Liver (tissue), 7 donors: ENCODE measurements at regions not wholly inside any gene's neighbourhood (a gene's known extent, or its start where the extent isn't known, plus 50 kb on each side); places are given as distances from the start of the nearest gene placed in this dataset.

ENCODE experiments used
- DNase-seq: peaks from one replicate; pipeline ENCODE4 v3.0.0-alpha.2; 2017; ENCODE audit warnings: low spot score
- H3K27ac ChIP-seq, 2 donors: one replicate each; pipeline ENCODE4 v1.7.0; 2013; ENCODE audit warnings: inconsistent platforms in 2 of 2, low read length in 2 of 2, control low read depth in 1 of 2, low read depth in 1 of 2, mild to moderate bottlenecking in 1 of 2
- H3K27me3 ChIP-seq, 4 donors: one replicate each; pipeline versions ENCODE4 v1.6.1 to v1.7.0; 2013; ENCODE audit warnings: low read length in 3 of 4, inconsistent platforms in 1 of 4, mild to moderate bottlenecking in 1 of 4, moderate library complexity in 1 of 4; ENCODE audit not compliant: control insufficient read depth in 4 of 4, insufficient read depth in 4 of 4
- H3K36me3 ChIP-seq, 4 donors: one replicate each; pipeline versions ENCODE4 v1.6.1 to v1.7.0; 2013; ENCODE audit warnings: low read length in 3 of 4, mild to moderate bottlenecking in 3 of 4, low read depth in 1 of 4, moderate library complexity in 1 of 4; ENCODE audit not compliant: control insufficient read depth in 4 of 4, insufficient read depth in 3 of 4
- H3K4me1 ChIP-seq, 4 donors: one replicate each; pipeline versions ENCODE4 v1.6.1 to v1.7.0; 2013; ENCODE audit warnings: low read length in 3 of 4, mild to moderate bottlenecking in 3 of 4, moderate library complexity in 1 of 4; ENCODE audit not compliant: control insufficient read depth in 4 of 4, insufficient read depth in 4 of 4
- H3K4me3 ChIP-seq, 3 donors: one replicate each; pipeline versions ENCODE4 v1.6.1 to v1.7.0; 2013; ENCODE audit warnings: low read length in 3 of 3, control low read depth in 1 of 3, low read depth in 1 of 3, mild to moderate bottlenecking in 1 of 3
- H3K9ac ChIP-seq, 2 donors: one replicate each; pipeline ENCODE4 v1.7.0; 2013; ENCODE audit warnings: low read length in 2 of 2, mild to moderate bottlenecking in 2 of 2, moderate library complexity in 2 of 2, control low read depth in 1 of 2, low read depth in 1 of 2
- H3K9me3 ChIP-seq, 4 donors: one replicate each; pipeline versions ENCODE4 v1.6.1 to v1.7.0; 2013; ENCODE audit warnings: low read length in 3 of 4; ENCODE audit not compliant: control insufficient read depth in 4 of 4
- ATF3 ChIP-seq: IDR thresholded peaks from 2 replicates; pipeline ENCODE4 v1.6.1; 2016; ENCODE audit warnings: antibody characterized with exemption
- EGR1 ChIP-seq, 2 donors: IDR thresholded peaks; 2 replicates each; pipeline ENCODE4 v1.6.1; 2016 to 2018; ENCODE audit warnings: antibody characterized with exemption in 2 of 2, low read depth in 2 of 2
- FOXA2 ChIP-seq: IDR thresholded peaks from 2 replicates; pipeline ENCODE4 v1.6.1; 2016; ENCODE audit warnings: antibody characterized with exemption
- GABPA ChIP-seq, 2 donors: IDR thresholded peaks in 1 of 2; conservative IDR thresholded peaks in 1 of 2; 2 replicates each; pipeline ENCODE4 v1.6.1; 2016; ENCODE audit warnings: antibody characterized with exemption in 2 of 2, mild to moderate bottlenecking in 1 of 2, moderate library complexity in 1 of 2
- HNF4G ChIP-seq: IDR thresholded peaks from 2 replicates; pipeline ENCODE4 v1.6.1; 2016; ENCODE audit warnings: antibody characterized with exemption
- JUND ChIP-seq, 2 donors: IDR thresholded peaks; 2 replicates each; pipeline ENCODE4 v1.6.1; 2016; ENCODE audit warnings: antibody characterized with exemption in 2 of 2
- NR2F2 ChIP-seq: IDR thresholded peaks from 2 replicates; pipeline ENCODE4 v1.6.1; 2016; ENCODE audit warnings: antibody characterized with exemption
- RAD21 ChIP-seq, 2 donors: IDR thresholded peaks; 2 replicates each; pipeline ENCODE4 v1.6.1; 2016; ENCODE audit warnings: antibody characterized with exemption in 2 of 2, mild to moderate bottlenecking in 2 of 2
- TAF1 ChIP-seq: conservative IDR thresholded peaks from 2 replicates; pipeline ENCODE4 v1.6.1; 2016; ENCODE audit warnings: antibody characterized with exemption, mild to moderate bottlenecking
- ZBTB33 ChIP-seq: IDR thresholded peaks from 2 replicates; pipeline ENCODE4 v1.6.1; 2016; ENCODE audit warnings: antibody characterized with exemption
- WGBS: extraction: QIAGEN DNeasy Blood & Tissue Kit; methylation state at CpG from one replicate; pipeline ENCODE4 v1.1.7; 2013; 5-methylcytosine and 5-hydroxymethylcytosine counted together
- TF ChIP-seq, protein P1 (sequence below): IDR thresholded peaks from 2 replicates; pipeline ENCODE4 v1.6.1; 2016; ENCODE audit warnings: antibody characterized with exemption
- TF ChIP-seq, protein P2 (sequence below): IDR thresholded peaks from 2 replicates; pipeline ENCODE4 v1.6.1; 2016; ENCODE audit warnings: antibody characterized with exemption, mild to moderate bottlenecking
- donor health status: healthy.
- donor health status: healthy.
- donor health status: healthy.
- donor health status: healthy.

DNA sequence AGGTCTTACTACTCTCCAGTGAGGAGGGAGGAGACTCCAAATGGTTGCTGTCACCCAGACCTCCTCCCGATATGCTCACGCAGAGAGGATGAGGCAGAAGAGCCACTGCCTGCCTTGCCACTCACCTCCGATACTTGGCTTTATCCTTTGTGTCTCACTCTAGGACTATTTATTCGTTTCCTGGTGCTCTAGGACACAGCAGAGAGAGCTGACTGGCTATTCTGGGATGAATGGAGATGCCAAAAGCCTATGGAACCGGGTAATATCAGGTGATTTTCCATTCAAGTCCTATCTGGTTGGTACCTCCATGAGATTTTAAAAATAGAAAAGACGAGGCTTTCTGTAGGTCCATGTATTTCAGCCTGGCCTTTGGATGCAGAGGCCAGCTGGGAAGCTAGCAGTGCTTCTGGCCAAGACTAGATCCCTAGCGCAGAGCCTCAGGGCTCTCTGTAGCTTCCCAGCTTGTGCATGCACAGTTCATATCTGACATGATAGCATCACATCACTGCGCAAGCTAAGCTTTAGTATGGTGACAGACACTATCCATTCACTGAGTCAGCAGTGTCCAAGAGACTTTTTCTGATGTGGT lies 239.0 kb upstream of the ANKRD30A start:
- H3K27ac ChIP-seq, result no peak overlapping the region
- no peaks in the 10 kb centered on the region for H3K9me3 ChIP-seq
- TF ChIP-seq FOXA2 (no peak), EGR1 (IDR thresholded peaks at IDR 0.05; ENCODE audit: low read depth in 2 of 2) (no peak), NR2F2 (no peak), TAF1 (no peak), ZBTB33 (no peak), JUND (IDR thresholded peaks at IDR 0.05) (no peak), HNF4G (no peak), RAD21 (IDR thresholded peaks at IDR 0.05) (no peak), GABPA (IDR thresholded peaks at IDR 0.05 in 1 of 2, conservative IDR thresholded peaks at IDR 0.05 in 1 of 2) (no peak)
- TF ChIP-seq, protein P1, sequence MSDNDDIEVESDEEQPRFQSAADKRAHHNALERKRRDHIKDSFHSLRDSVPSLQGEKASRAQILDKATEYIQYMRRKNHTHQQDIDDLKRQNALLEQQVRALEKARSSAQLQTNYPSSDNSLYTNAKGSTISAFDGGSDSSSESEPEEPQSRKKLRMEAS, result no peak
- WGBS, result 85% methylated on average over 8 of the region's 8 CpGs
- no peak overlapping the region for H3K4me3 ChIP-seq
- H3K9ac ChIP-seq, result no peak overlapping the region
- no peaks in the 10 kb centered on the region for H3K27me3 ChIP-seq
- DNase-seq, result no peak
- no peaks in the 10 kb centered on the region for H3K36me3 ChIP-seq
- peaks cover 0 to 2% (median 0%) of the 10 kb centered on the region in 4 donors for H3K4me1 ChIP-seq

DNA sequence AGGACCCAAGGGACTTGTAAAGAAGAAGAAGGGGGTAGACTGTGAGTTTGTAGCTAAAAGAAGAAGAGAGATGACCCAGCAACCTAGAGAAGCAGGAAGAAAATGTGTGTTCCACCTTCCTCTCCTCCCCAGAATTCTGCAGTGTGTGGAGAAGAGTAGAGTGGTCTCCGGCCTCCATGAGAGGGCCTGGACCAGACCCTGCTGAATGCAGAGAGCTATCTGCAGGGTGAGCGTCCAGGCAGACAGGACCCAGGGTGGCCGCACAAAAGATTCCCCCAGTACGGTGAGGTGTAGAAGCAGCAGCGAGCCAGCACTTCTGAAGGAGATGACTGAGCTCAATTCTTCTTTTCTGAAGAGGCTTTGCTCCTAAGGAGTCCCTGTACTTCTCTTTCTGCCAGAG lies 239.7 kb upstream of the ANKRD30A start:
- H3K27me3 ChIP-seq, result no peaks in the 10 kb centered on the region
- H3K4me1 ChIP-seq, result peaks cover 0 to 2% (median 0%) of the 10 kb centered on the region in 4 donors
- no peak overlapping the region for H3K4me3 ChIP-seq
- H3K27ac ChIP-seq, result no peak overlapping the region
- H3K36me3 ChIP-seq, result no peaks in the 10 kb centered on the region
- DNase-seq, result no peak
- TF ChIP-seq EGR1 (IDR thresholded peaks at IDR 0.05; ENCODE audit: low read depth in 2 of 2) (no peak), ZBTB33 (no peak), ATF3 (no peak), NR2F2 (no peak)
- TF ChIP-seq, protein P2, sequence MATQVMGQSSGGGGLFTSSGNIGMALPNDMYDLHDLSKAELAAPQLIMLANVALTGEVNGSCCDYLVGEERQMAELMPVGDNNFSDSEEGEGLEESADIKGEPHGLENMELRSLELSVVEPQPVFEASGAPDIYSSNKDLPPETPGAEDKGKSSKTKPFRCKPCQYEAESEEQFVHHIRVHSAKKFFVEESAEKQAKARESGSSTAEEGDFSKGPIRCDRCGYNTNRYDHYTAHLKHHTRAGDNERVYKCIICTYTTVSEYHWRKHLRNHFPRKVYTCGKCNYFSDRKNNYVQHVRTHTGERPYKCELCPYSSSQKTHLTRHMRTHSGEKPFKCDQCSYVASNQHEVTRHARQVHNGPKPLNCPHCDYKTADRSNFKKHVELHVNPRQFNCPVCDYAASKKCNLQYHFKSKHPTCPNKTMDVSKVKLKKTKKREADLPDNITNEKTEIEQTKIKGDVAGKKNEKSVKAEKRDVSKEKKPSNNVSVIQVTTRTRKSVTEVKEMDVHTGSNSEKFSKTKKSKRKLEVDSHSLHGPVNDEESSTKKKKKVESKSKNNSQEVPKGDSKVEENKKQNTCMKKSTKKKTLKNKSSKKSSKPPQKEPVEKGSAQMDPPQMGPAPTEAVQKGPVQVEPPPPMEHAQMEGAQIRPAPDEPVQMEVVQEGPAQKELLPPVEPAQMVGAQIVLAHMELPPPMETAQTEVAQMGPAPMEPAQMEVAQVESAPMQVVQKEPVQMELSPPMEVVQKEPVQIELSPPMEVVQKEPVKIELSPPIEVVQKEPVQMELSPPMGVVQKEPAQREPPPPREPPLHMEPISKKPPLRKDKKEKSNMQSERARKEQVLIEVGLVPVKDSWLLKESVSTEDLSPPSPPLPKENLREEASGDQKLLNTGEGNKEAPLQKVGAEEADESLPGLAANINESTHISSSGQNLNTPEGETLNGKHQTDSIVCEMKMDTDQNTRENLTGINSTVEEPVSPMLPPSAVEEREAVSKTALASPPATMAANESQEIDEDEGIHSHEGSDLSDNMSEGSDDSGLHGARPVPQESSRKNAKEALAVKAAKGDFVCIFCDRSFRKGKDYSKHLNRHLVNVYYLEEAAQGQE, result no peak
- H3K9ac ChIP-seq, result no peak overlapping the region
- H3K9me3 ChIP-seq, result no peaks in the 10 kb centered on the region
- 91% methylated on average over 5 of the region's 5 CpGs for WGBS
